ENCODE measurements at regions not wholly inside any gene's neighbourhood (a gene's known extent, or its start where the extent isn't known, plus 50 kb on each side); places are given as distances from the start of the nearest gene placed in this dataset.
A peak's percentile ranks its signal among the peaks of the same experiment; 100 is the strongest.

DNA sequence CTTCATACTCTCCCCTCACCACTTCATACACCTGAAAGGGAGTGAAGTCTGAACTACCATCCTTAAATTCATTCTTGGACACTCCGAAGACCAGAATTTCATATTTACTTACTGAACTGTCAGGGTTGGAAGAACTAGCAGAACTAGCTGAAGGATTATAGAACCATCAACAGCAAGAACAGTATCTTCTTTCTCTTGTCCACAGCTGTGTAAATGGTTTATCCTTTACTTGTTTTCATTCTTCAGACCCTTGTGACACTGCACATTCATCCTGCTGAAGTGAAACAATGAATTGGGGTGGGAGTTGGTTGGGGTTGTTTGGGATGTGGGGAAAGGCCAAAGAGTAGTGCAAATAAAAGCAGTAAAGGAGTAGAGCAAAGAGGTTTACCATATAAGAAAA, 350.9 kb downstream of the ZIC1 start:
- no peak for DNase-seq

DNA sequence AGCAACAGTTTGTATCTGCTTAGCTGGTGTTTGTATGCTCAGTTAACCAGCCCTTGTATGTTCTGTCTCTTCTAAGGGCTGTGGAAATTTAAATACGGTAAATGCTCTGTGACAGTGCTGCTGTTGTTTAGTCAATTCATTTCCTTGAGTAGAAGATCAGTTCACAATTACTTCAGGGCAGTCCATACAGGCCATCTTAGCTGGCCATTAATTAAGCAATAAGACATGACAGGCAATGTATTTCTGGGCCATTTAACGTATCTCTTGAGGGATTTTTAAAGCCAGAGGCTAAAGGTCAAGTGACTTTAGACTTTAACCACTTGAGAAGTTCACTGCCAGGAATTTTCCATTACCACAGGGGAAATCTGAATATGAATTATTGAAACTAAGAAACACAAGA, 351.8 kb downstream of the ZIC1 start:
- no peak for DNase-seq

DNA sequence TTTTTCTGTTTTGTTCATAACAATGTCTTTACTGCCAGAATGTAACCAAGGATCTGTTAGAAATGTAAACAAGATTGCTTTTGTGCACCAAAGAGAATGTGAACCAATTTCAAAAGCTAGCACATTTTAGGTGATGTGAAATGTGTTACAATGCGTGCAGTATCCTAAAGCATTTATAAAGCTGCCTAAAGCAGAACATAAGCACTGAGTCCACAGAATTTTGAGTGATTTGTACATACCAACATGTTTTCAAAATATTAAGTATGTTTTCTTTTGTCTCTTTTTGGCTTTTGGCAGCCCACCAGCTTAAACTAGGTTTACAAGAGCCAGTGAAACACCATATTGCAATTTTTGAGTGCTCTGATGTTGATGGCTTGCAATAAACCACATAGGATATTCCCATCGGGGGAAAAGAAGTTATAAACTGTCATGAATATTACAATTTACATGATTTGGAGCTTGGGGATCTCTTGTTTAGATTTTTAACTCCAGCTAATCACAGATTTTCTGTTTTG, 364.0 kb downstream of the ZIC1 start:
- DNase-seq = peak; percentile 85

DNA sequence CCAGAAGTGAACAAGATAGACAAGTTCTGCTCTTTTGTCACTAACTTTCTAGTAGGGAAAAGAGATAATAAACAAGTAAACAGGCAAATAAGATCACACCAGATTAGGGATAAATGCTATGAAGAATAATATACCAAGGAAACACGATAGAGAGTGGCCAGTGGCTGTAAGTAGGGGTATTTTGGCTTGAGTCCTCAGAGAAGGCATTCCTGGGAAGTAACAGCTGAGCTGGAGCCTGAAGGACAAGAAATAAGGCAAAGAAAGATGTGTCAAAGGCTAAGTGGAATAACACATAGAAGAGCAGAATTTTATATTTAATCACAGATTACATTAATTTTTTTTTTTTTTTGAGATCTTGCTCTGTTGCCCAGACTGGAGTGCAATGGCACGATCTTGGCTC, 366.2 kb downstream of the ZIC1 start:
- no peak for DNase-seq

DNA sequence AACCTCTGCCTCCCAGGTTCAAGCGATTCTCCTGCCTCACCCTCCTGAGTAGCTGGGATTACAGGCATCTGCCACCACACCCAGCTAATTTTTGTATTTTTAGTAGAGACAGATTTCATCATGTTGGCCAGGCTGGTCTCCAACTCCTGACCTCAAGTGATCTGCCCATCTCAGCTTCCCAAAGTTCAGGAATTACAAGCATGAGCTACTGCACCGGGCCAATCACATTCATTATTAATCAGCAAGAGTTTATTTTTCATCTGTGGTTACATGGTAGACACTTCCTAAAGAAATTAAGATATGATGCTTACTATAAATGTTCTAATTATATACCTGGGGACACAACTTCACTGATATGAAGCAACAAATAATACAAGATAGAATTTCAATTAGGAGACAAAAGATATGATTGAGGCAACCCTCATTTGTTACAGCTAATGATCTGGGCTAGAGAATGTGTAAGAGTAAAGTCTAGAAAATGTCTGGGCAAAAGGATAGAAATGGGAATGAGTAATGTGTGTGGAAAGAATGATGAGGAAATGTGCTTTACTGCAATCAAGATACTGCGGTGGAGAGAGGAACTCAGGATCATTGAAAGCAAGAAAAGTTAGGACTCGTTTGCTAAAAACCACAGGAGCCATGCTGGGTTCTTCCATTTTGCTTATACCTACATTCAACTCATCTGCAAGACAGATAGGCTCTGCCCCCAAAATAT, 366.8 kb downstream of the ZIC1 start:
- DNase-seq = no peak

DNA sequence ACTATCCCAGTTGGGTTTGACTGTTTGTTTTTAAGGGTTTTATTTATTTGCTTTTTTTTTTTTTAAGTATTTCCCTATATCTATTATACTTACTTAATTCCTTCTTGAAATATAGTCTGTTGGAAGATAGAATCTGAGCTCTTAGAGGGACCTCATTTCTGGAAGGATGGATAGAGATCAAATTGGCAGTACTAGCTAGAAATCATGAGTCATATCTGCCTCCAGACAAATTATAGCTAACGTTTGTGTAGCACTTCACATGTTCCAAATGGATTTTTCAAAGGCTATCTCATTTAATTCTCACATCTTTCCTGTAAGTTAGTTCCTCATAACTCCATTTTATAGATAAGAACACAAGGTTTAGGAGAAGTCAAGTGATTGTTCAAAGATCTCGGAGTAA, 384.7 kb downstream of the ZIC1 start:
- no peak for DNase-seq

DNA sequence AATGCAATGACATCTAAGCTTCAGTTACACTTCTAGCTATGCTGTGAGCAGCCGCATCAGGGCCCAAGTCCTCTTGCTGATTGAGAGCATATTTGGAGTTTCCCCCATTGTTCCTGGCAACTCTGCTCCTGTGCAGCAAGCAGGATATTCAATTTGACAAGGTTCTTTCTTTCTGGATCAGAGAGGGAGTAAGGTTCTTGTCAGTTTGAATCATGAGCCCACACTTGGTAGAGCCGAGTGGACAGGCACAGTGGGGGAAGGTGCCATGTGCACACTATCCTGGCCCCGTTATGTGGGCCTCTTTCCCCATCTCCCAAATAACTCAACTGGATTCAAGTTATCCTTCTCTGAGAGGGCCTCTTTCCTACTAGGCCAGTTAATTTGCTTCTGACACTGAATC, 385.4 kb downstream of the ZIC1 start:
- DNase-seq = no peak

DNA sequence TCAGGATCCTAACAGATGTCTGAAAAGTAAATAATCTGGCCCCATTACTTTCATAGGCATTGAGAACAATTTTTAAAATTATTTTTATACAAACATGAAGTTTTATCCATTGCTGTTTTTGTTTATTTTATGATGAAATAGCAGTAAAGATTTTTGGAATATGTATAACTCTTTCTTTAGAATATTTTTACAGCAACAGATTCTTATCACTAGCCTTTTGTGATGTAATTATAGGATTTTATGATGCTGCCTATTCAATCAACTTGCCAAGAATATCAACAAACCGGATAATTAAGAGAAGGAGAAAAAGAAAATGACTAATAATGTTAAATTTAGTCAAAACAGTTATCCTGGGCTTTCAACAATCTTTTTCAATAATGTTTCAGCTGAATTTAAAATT, 386.3 kb downstream of the ZIC1 start:
- DNase-seq = no peak

DNA sequence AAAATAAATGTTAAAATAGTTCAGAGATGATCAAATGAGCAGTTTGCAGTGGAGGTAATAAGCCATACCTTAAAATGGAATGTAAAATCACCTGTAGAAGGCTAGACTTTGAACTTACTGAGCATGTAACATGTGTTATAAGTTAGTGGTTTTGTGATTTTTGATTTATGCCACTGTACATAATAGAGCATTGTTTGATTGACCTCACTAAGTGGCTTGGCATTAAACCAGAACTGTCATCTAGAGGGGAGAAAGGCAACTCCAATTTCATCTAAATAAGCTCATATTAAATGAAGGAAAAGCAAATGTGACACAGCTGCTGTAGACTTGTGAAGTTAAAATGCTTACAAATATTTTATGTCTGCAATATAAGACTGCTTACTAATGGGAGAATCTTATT, 387.9 kb downstream of the ZIC1 start:
- DNase-seq = no peak

DNA sequence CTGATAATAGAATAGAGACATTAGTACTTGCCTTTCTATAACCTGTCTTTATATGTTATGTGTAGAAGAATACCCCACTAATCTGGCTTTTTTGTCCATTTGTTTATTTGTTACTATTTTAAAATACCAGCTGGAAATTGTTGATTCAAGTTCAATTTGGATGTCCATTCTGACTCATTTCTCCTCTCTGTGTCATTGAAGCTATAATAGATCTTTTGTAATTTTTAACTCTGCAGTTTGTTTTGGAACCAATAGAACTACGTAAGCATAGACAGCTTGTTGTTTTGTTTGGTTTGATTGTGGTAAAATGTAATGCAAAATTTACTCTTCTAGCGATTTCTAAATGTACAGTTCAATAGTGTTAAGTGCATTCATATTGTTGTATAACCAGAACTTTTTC, 390.4 kb downstream of the ZIC1 start:
- DNase-seq = no peak

DNA sequence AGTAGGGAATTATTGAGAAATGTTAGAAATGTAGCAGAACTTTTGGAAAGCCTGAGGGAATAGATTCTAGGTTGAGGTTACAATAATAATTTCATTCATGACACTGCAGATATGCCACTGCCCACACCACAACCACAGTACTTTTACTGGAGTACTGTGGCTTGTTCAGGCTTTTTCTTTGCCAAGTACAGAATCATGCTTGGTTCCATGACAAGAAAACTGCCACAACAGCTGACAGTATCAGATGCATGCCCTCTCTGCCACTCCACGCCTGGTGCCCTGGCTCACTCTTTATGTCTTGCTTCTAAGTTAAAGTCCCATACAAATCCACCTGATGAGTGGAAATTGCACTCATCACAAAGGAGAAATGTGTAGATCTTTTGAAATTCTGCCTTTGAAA, 398.6 kb downstream of the ZIC1 start:
- DNase-seq = peak; percentile 6

DNA sequence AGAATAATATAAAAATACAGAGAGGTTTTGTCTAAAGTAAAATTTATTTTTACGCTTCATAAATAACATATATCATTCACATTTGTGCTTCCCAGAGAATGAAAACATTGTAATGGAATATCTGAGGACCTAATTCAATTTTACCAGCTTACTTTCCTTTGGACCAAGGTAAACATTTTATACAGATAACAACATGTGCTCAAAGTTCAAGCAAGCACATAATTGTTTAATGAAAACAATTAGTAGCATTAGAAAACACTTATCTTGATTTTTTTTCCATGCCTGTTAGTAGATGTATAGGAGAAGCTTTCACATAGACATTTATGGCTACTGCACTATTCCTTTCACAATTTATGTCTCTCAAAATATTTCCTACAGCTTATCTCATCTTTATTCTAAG, 400.0 kb downstream of the ZIC1 start:
- DNase-seq = no peak

DNA sequence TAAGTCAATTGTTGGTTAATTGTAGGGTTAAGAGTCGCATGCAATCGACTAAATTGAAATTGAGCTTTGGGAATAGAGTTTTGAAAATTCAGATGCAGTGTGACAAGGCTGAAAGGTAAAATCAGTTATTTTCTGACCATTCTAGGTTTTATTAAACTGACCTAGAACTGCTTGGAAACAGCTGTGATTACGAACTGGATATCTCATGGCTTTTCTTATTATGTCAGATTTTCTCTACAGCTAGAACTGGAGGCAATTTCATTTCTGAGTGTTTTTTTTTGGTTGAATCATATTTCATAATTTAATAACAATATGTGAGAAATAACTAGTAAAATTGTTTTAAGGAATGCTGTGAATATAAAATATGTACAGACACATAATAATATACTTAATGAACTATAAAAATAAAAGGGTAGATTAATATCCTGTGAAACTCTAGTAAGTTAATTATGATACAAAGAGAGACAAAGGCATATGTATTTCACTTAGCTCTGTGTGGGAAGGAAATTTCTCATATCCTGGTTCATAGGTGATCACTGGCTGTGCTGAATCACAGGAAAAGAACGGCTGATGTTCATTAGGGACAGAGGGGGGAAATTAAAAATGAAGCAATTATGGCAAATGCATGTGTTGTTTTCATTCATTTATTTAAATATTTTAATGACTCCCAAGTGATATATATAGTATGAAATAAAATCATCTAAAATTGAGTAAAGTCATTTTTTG, 403.2 kb downstream of the ZIC1 start:
- DNase-seq = no peak

DNA sequence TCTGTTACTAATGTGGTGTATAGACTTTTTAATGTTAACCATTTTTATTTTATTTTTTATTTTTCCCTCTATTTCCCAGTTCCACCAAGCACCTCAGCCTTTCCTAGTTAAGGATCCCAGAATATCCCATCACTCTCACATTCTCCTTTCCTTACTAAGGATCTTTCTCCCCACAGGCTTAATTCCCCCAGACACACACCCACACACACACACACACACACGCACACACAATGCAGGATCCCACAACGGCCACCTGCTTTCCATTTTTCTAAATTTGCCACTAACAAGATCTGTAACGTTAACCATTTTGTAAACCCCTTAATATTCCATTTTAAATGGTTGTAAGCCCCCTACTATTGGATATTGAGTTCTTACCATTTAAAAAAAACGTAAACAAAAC, 404.1 kb downstream of the ZIC1 start:
- no peak for DNase-seq

DNA sequence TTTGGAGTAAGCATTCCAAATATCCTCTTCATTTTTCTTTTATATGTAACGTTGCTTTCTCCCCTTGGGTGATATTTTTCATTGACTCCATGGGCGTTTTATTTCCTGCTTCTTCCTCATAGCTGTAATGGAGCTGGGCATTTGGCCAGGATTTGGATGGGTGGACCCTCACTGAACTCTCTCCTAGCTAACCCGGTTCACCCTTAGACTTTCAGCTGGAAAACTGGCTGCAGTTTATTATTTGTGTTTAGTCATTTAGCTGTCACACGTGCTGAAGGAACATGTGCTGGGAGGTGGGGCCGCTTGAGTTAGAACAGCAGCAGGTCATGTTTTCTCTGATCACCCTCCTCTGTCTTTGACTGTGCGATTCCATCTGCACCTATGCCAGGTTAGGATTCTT, 407.6 kb downstream of the ZIC1 start:
- peak; percentile 34 for DNase-seq

DNA sequence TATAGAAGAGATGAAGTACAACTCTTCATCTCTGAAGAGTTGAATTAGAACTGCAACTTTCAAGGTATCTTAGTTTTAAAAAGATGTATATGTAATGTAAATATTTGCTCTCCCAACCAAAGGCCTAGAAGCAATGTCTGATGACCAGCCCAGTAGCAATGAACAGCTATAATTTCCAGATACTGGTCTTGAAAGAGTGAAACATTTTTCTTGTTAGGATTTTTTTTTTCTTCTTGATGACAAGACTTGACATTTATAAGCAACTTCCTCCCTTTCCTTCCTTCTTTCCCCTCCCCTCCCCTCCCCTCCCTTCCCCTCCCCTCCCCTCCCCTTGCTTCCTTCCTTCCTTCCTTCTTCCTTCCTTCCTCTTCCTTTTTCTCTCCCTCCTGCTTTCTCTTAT, 423.4 kb downstream of the ZIC1 start:
- no peak for DNase-seq

DNA sequence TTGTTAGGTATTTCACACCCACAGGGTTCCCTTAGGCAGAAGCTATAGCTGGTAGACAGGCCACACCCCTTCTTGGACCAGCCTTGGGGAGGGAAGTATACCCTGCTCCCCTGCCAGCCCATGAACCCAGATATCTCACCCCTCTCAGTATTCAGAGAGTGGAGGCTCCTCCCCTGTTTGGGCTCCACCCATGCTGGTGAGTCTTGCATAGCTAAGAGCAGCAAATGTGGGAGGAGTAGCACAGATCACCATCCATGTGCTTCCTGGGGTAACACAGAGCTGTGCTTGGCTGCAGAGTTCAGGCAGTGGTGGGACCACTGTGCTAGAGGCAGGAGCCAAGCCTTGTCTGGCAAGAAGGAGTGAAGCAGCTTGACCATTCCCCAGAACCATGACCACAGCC, 427.2 kb downstream of the ZIC1 start:
- no peak for DNase-seq

DNA sequence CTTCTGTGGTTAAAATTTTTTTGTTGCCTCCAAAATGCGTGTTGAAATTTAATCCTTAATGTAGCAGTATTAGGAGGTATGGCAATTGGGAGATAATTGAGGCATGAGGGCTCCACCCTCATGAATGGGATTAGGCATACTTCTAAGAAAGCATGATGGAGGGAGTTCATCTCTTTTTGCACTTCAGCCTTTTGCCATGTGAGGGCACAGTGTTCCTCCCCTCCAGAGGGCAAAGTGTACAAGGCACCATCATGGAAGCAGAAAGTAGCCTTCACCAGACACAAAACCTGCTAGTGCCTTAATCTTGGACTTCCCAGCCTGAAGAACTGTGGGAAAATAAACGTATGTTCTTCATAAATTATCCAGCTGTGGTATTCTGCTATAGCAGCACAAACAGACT, 429.5 kb downstream of the ZIC1 start:
- peak; percentile 10 for DNase-seq

DNA sequence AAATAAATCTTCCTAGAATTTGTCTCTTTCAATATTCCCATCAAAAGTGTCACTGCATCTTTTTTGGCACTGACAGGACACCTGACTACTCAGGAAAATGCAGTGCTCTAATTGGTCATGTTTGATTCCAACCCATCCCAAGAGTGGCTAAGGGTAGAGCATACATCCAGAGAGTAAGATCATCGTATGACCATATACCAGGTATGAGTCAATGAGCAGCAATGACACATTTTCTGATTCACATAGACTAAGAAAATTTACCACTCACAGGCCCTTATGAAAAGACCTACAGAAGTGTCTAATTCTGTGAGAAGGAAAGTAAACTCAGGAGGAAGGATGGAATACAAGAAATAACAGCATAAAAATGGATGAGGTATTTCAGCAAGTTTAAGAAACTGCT, 434.2 kb downstream of the ZIC1 start:
- DNase-seq = no peak

DNA sequence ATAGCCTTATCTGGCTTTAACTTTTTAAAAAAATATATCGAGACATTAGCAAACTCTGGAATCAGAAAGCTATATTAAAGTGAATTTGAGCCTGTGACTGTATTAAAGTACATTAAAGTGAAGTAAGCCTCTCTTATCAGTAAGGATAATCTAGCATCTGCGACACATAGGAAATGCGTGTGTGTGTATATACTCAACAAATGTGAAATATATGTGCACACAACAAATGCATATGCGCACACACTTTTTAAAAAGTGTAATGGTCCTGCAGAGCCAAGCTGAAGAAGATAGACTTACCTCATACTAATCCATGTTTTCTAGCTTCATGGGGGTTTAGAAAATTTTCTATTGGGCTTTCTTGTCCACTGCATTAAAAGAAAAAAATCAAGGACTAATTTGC, 437.1 kb downstream of the ZIC1 start:
- DNase-seq = no peak

DNA sequence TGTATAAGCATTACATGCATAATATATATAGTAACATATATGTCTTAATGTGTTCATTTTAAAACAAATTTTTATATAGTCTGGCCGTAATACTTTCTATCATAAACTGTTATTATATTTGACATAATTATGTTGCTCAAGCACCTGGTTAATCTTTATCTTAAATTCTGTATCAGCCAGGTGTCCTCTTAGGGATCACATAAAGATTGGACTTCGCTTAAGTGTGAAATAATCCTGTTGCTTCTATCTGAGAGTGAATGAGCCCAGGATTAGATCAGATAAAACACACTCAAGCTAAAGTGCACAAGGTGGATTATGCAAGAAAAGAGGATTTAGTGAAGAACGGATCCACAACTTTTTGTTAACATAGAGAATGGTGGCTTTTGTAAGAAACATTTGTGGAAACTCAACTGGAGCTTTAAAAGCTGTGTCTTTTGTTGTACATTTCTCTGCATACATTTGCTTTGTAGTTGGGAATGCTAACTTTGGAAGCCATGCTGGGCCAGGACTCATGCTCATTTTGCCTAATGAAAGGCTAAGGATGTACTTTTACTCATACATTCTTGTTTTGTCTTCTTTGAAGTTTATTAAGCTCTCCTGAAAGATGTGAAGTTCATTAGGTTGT, 437.8 kb downstream of the ZIC1 start:
- DNase-seq = no peak

DNA sequence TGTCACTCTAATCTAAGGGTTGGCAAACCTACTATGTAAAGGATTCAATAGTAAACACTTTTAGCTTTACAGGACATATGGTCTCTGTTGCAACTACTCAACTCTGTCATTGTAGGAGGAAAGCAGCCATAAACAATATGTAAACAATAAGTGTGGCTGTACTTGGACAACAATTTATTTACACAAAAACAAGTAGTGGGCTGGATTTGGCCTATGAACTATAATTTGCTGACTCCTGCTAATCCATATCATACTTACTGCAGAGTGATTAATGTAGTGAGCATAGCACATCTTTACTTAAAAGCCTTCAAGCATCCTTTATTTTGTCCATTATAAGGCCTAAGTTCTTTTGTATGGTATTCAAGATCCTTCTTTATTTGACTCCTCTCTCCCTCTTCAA, 441.9 kb downstream of the ZIC1 start:
- DNase-seq = no peak

DNA sequence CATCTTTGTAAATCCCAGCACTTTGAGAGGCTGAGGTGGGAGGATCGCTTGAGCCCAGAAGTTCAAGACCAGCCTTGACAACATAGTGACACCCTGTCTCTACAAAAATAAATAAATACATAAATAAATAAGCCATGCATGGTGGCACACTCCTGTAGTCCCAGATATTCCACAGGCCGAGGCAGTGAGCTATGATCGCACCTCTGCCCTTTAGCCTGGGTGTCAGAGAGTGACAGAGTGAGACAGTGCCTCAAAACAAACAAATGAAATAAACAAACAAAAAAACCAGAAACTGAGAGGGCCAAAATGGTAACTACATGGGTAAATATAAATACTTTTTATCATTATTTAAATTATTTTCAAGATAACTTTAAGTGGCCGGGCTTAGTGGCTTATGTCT, 445.4 kb downstream of the ZIC1 start:
- no peak for DNase-seq

DNA sequence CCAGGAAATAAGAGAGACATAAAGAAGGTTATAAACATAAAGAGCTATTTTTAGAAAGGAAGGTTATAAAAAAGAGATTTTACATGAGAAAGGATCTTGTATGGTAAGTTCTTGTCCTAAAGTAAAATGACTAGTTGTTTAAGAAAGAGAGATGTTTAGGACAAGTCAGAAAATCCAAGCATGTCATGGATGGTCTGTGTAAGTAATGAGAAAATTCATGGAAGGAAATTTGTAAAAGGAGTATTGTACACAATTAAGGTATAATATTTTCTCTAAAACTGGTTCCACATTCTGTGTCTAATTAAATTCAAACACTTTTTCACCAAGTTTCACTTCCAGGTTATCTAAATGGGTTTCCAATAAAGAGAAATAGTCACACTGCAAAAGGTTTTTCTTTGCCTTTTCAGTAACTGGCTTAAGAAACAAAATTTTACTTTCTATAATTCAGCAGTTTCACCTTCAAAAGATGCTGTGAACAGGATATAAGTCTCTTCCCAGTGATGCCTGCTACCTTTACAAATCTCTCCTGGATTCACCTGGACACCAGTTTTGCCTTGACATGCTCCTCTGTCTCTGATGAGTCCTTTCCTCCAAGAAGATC, 455.7 kb downstream of the ZIC1 start:
- DNase-seq = no peak
